PC-9 (cell line): ENCODE measurements at regions not wholly inside any gene's neighbourhood (a gene's known extent, or its start where the extent isn't known, plus 50 kb on each side); places are given as distances from the start of the nearest gene placed in this dataset.

Experiments
- BruUV-seq: library from RNA; stranded (reverse); fragments of 400-500 nt; replicated peaks from 2 replicates; lab custom pipeline; 2021; lab: Mats Ljungman, UMichigan
- CTCF ChIA-PET: fragments of 300-600 bp; sonication (Branson Sonifier 250); formaldehyde crosslinking; loops from one replicate; lab custom pipeline; 2022; ENCODE audit warnings: antibody characterized with exemption; lab: Charles Lee
- POLR2A ChIA-PET: fragments of 300-600 bp; sonication (Branson Sonifier 250); formaldehyde crosslinking; loops from one replicate; lab custom pipeline; 2022; ENCODE audit warnings: antibody characterized with exemption; ENCODE audit not compliant: unreplicated experiment; lab: Charles Lee
- DNase-seq, 2 experiments: peaks; one replicate each; pipeline versions ENCODE4 v3.0.0 to v3.0.0-alpha.2; 2015 to 2022; ENCODE audit warnings: mixed read lengths in 1 of 2
- H2AFZ ChIP-seq: fragments of 200-600 bp; sonication (generic); 2 replicates; pipeline ENCODE4 v1.8.1; 2017; ENCODE audit warnings: antibody characterized with exemption
- H3F3A ChIP-seq: fragments of 200-600 bp; sonication (generic); 2 replicates; pipeline ENCODE4 v1.8.1; 2017; ENCODE audit warnings: antibody characterized with exemption, mild to moderate bottlenecking, low read depth; ENCODE audit not compliant: insufficient read depth
- H3K27ac ChIP-seq: fragments of 200-600 bp; sonication (generic); 2 replicates; pipeline ENCODE4 v1.6.1; 2016; ENCODE audit warnings: mixed run types
- H3K27me3 ChIP-seq: fragments of 200-600 bp; sonication (generic); 2 replicates; pipeline ENCODE4 v1.6.1; 2016; ENCODE audit warnings: low read depth, mixed run types; ENCODE audit not compliant: insufficient read depth
- H3K36me3 ChIP-seq: fragments of 200-600 bp; sonication (generic); 2 replicates; pipeline ENCODE4 v1.6.1; 2016; ENCODE audit warnings: low read depth, mixed run types
- H3K4me1 ChIP-seq: fragments of 200-600 bp; sonication (generic); replicated peaks from 2 replicates; pipeline ENCODE4 v1.6.1; 2016; ENCODE audit warnings: mixed run types; ENCODE audit not compliant: insufficient read depth
- H3K4me2 ChIP-seq: fragments of 200-600 bp; sonication (generic); 2 replicates; pipeline ENCODE4 v1.6.1; 2017; ENCODE audit warnings: mixed run types
- H3K4me3 ChIP-seq: fragments of 200-600 bp; sonication (generic); 2 replicates; pipeline ENCODE4 v1.6.1; 2016; ENCODE audit warnings: mixed run types
- H3K79me2 ChIP-seq: fragments of 200-600 bp; sonication (generic); 2 replicates; pipeline ENCODE4 v1.6.1; 2017; ENCODE audit warnings: low read depth, mixed run types
- H3K9me2 ChIP-seq: fragments of 200-600 bp; sonication (generic); 2 replicates; pipeline ENCODE4 v1.8.1; 2017; ENCODE audit warnings: mild to moderate bottlenecking; ENCODE audit not compliant: insufficient read depth
- H3K9me3 ChIP-seq: fragments of 200-600 bp; sonication (generic); 2 replicates; pipeline ENCODE4 v1.8.1; 2016; ENCODE audit warnings: low read depth; ENCODE audit not compliant: insufficient read depth
- H4K20me1 ChIP-seq: fragments of 200-600 bp; sonication (generic); 2 replicates; pipeline ENCODE4 v1.8.1; 2017; ENCODE audit not compliant: insufficient read depth
- CTCF ChIP-seq: fragments of 200-600 bp; sonication (generic); conservative IDR thresholded peaks from 2 replicates; pipeline ENCODE4 v1.6.1; 2017; ENCODE audit warnings: mixed run types, antibody characterized with exemption, mild to moderate bottlenecking, moderate library complexity
- EZH2 ChIP-seq: fragments of 200-600 bp; sonication (generic); IDR thresholded peaks from 2 replicates; pipeline ENCODE4 v1.8.0; 2017; ENCODE audit warnings: antibody characterized with exemption, low read depth
- intact Hi-C: fragments of 100-400 bp; cut with micrococcal nuclease; formaldehyde crosslinking; loops from one replicate; pipeline ENCODE4 v1.10.0; 2022; ENCODE audit not compliant: unreplicated experiment

- Histone ChIP-seq H3K9me2 (no peaks in the 10 kb centered on the region), H2AFZ (no peak overlapping the region), H3K36me3 (no peaks in the 10 kb centered on the region), H3K9me3 (no peaks in the 10 kb centered on the region), H3K79me2 (no peaks in the 10 kb centered on the region), H3K27ac (no peak overlapping the region), H3K4me1 (peaks cover 29% of the 10 kb centered on the region), H4K20me1 (no peaks in the 10 kb centered on the region), H3F3A (peaks cover 21% of the 10 kb centered on the region), H3K4me3 (no peak overlapping the region), H3K27me3 (no peaks in the 10 kb centered on the region), H3K4me2 (no peak overlapping the region)
- BruUV-seq, result no TSS peak
- ChIA-PET CTCF (no interaction called here), POLR2A (no interaction called here)
- TF ChIP-seq EZH2, result no peak
- no peak for TF ChIP-seq CTCF
- no peak for DNase-seq
- intact Hi-C loops, result no loop called here
Observed at GRCh38 chr15:70316059-70316600, 218.4 kb upstream of the TLE3 start.

GRCh38 chr15:70315431-70315830 is 217.7 kb upstream of the TLE3 start:
- Histone ChIP-seq H3K36me3 (no peaks in the 10 kb centered on the region), H3K4me3 (no peak overlapping the region), H2AFZ (no peak overlapping the region), H3F3A (peaks cover 22% of the 10 kb centered on the region), H3K9me2 (no peaks in the 10 kb centered on the region), H4K20me1 (no peaks in the 10 kb centered on the region), H3K4me1 (peaks cover 29% of the 10 kb centered on the region), H3K79me2 (no peaks in the 10 kb centered on the region), H3K4me2 (no peak overlapping the region), H3K27ac (no peak overlapping the region), H3K9me3 (no peaks in the 10 kb centered on the region), H3K27me3 (no peaks in the 10 kb centered on the region)
- CTCF ChIA-PET, result no interaction called here
- DNase-seq, result no peak
- intact Hi-C loops, result no loop called here
- no peak for TF ChIP-seq CTCF
- no peak for TF ChIP-seq EZH2
- no TSS peak for BruUV-seq
- POLR2A ChIA-PET, result interaction anchor here (0.8 kb wide), 1 partner anchor 587 kb away, joined by 4 read pairs; no protein-coding TSS in a partner anchor

GRCh38 chr15:70314688-70315087 is 217.0 kb upstream of the TLE3 start:
- H3K36me3 ChIP-seq, result no peaks in the 10 kb centered on the region
- peaks cover 19% of the 10 kb centered on the region for H3F3A ChIP-seq
- H4K20me1 ChIP-seq, result no peaks in the 10 kb centered on the region
- no peaks in the 10 kb centered on the region for H3K9me2 ChIP-seq
- no peak overlapping the region for H2AFZ ChIP-seq
- H3K4me1 ChIP-seq, result peaks cover 29% of the 10 kb centered on the region
- DNase-seq, result no peak
- TF ChIP-seq EZH2, result no peak
- no peak for TF ChIP-seq CTCF
- ChIA-PET CTCF (no interaction called here), POLR2A (interaction anchor here (0.8 kb wide), 1 partner anchor 588 kb away, joined by 4 read pairs; no protein-coding TSS in a partner anchor)
- H3K4me2 ChIP-seq, result no peak overlapping the region
- H3K27me3 ChIP-seq, result no peaks in the 10 kb centered on the region
- H3K9me3 ChIP-seq, result no peaks in the 10 kb centered on the region
- BruUV-seq, result no TSS peak
- H3K27ac ChIP-seq, result no peak overlapping the region
- H3K4me3 ChIP-seq, result no peak overlapping the region
- intact Hi-C loops, result no loop called here
- no peaks in the 10 kb centered on the region for H3K79me2 ChIP-seq
